HS-5 (cell line): ENCODE measurements at regions not wholly inside any gene's neighbourhood (a gene's known extent, or its start where the extent isn't known, plus 50 kb on each side); places are given as distances from the start of the nearest gene placed in this dataset.
A peak's percentile ranks its signal among the peaks of the same experiment; 100 is the strongest.

Source experiments
- DNase-seq: peaks from one replicate; pipeline ENCODE4 v3.0.0-alpha.2; 2012; ENCODE audit warnings: low read depth

- no peak for DNase-seq
Measured at GRCh38 chr1:71179997-71180396, 99.2 kb upstream of the ZRANB2 start.

- DNase-seq = no peak
Measured at GRCh38 chr1:71170925-71171324, 90.1 kb upstream of the ZRANB2 start.

GRCh38 chr1:71167505-71167904 lies 86.7 kb upstream of the ZRANB2 start:
- DNase-seq = no peak

DNA sequence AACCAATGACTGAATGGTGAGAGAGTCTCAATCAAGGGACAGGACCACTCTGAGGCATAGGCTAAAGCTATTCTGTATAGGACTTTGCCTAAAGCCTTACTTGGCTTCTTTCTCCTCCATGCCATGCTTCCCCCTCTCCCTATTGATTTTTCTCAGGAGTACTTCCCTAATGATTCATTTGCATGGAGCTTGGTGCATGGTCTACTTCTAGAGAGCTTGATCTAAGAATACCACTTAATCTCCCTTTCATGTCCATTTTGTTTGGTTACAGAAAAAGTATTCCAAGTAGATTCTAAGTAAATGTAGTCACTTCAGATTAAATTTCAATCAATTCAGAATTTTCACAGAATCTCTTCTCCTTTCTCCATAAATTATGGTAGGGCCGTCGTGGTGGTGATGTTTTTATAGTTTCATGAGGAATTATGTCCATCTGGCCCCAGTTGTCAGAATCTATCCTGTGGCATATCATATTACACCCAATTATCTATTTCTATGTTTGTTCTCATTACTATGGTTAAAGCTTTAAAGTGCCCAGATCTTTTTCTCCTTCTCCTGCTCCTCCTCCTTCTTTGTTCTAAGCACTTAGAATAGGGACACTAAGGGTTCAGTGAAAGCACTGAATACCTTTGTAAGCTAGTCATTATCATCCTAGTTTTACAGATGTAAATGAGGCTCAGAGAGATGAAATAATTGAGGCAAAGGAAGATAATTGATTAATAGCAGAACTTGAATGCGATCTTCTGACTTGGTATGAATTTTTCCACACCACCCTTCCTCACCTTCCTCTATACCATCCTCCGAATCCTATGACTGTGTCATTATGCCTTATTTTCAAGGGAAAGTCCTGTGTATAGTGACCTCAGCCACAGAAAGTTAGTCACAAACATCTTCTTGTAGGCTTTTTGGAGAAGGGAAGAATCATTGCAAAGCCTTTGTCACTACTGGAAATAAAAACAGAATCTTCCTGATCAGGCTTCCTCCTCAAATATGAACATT lies 85.6 kb upstream of the ZRANB2 start:
- no peak for DNase-seq

DNA sequence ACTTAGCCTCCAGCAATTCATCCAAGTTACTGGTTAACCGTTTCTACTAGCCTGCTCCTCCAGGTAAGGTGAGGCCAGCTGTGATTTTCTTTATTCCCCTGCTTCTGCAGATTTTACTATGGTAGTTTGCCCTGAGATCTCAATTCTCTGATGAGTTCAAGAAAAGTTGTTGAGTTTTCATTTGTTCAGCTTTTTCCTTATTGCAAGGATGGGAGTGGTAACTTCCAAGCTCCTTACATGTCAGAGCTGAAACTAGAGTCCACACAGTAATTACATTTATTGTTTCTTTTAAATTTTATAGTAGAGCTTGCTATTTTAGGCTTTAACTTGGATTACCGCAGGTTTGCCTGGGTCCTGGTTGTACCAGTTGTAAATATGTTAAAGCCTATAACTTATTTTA lies 76.9 kb upstream of the ZRANB2 start:
- no peak for DNase-seq

GRCh38 chr1:71157151-71157550 lies 76.3 kb upstream of the ZRANB2 start:
- DNase-seq = no peak

GRCh38 chr1:71156590-71156989 lies 75.8 kb upstream of the ZRANB2 start:
- DNase-seq = no peak

GRCh38 chr1:71154429-71154828 lies 73.6 kb upstream of the ZRANB2 start:
- no peak for DNase-seq

DNA sequence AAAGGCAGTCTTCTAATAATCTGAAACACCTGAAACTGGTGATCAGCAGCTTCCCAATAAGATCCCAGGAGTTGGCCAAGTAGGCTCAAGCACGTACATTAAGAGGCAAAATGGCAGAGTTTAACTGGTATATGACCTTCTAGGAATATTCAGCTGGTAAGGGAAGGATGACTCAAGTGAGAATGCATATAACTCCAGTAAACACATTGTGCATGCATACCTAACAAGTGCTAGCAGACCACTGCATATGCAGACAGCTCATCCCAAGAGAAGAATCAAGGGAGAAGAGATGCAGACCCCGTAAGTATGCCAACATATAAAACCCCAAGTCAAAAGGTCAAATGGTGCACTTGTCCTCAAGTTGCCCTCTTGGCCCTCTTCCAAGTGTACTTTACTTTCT lies 73.0 kb upstream of the ZRANB2 start:
- no peak for DNase-seq

- DNase-seq = no peak
Measured at GRCh38 chr1:71147637-71148360, 67.0 kb upstream of the ZRANB2 start.

GRCh38 chr1:71135571-71135970 lies 54.7 kb upstream of the ZRANB2 start:
- peak; percentile 9 for DNase-seq
